Astrocyte of the spinal cord (primary cell): ENCODE measurements at regions not wholly inside any gene's neighbourhood (a gene's known extent, or its start where the extent isn't known, plus 50 kb on each side); places are given as distances from the start of the nearest gene placed in this dataset.
A peak's percentile ranks its signal among the peaks of the same experiment; 100 is the strongest.

Source experiments
- DNase-seq: peaks from one replicate; pipeline ENCODE4 v3.0.0; 2011; ENCODE audit warnings: low read depth, low spot score
- H3K4me3 ChIP-seq: 2 replicates; pipeline ENCODE4 v1.5.1; 2011; ENCODE audit warnings: low read depth, mild to moderate bottlenecking, low read length, moderate library complexity
- in situ Hi-C: cut with HindIII; loops from 2 replicates; pipeline ENCODE4 v1.10.0; 2017; ENCODE audit warnings: low sequenced_read_pairs
- TF ChIP-seq, protein P1 (sequence below): IDR thresholded peaks from 2 replicates; pipeline ENCODE4 v1.5.1; 2012; ENCODE audit warnings: low read depth, mild to moderate bottlenecking, low read length, inconsistent platforms

DNA sequence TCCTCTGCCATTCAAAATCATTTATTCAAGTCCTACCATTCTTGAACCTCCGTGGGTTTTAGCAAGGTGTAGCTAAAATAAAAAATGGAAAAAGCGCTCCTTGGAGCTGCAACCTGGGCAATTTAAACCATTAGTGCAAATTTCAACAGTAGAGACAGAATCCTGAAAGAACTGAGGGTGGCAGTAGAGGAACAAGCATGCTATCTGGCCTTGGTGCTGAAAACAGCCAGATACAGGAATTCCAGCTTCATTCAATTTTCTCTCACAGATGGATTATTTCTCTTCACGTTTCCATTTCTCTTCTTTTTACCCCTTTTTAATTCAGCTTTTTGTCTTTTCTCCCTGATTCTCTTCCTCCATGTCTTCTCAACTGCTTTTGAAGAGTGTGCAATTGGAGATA, 77.7 kb downstream of the OTUD1 start:
- TF ChIP-seq, protein P1, sequence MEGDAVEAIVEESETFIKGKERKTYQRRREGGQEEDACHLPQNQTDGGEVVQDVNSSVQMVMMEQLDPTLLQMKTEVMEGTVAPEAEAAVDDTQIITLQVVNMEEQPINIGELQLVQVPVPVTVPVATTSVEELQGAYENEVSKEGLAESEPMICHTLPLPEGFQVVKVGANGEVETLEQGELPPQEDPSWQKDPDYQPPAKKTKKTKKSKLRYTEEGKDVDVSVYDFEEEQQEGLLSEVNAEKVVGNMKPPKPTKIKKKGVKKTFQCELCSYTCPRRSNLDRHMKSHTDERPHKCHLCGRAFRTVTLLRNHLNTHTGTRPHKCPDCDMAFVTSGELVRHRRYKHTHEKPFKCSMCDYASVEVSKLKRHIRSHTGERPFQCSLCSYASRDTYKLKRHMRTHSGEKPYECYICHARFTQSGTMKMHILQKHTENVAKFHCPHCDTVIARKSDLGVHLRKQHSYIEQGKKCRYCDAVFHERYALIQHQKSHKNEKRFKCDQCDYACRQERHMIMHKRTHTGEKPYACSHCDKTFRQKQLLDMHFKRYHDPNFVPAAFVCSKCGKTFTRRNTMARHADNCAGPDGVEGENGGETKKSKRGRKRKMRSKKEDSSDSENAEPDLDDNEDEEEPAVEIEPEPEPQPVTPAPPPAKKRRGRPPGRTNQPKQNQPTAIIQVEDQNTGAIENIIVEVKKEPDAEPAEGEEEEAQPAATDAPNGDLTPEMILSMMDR = peak; percentile 53
- in situ Hi-C loops = no loop called here
- no peak overlapping the region for H3K4me3 ChIP-seq
- DNase-seq = peak; percentile 1

DNA sequence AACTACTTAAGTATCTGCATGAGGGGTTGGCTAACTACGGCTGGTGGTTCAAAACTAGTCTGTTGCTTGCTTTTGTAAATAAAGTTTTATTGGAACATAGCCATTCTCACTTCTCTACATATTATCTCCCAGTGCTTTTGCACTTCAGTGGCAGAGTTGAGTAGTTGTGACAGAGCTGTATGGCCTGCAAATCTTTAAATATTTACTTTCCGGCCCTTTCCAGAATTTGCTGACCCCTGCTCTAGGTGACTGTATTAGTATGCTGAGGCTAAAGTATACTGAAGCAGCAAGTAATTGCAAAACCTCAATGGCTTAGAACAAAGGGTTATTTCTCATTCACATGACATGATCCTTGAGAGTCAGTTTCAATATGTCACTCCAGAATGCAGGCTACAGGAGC, 78.3 kb downstream of the OTUD1 start:
- in situ Hi-C loops = no loop called here
- TF ChIP-seq, protein P1 = no peak
- H3K4me3 ChIP-seq = no peak overlapping the region

DNA sequence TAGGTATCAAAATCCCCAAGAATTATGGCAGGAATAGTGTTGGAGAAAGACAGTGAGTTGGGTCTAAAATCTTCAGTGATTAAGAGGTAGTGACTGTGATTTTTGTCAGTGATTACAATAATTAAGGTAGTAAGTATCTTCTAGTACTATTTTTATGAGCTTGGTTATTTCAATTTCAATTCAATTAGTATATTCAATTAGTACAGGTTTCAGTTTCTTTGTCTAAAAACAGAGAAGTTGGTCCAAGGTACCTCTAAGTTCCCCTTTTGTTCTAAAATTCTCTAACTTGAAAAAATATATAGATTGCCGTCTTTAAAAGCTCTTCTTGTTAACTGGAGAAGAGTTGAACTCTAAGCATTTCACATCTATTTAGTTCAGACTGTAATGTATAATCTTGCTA, 82.9 kb downstream of the OTUD1 start:
- DNase-seq = no peak
- TF ChIP-seq, protein P1 = no peak
- in situ Hi-C loops = no loop called here
- no peak overlapping the region for H3K4me3 ChIP-seq

More for the DNA sequence above, 78.3 kb downstream of the OTUD1 start:
- DNase-seq = no peak

DNA sequence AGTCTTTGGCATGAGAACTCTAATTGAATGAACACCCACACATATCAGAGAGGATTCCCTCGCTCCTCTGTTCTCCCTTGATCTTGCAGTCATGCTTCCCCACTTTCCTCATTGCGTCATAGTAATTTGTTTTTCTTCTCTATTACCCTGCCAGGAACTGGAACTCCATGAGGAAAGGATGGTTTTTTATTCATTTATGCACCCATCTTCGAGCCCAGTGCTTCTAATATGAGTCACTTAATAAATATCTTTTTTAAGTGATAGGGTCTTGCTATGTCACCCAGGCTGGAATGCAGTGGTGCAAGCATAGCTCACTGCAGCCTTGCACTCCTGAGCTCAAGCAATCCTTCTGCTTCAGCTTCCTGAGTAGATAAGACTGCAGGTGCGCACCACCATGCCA, 83.5 kb downstream of the OTUD1 start:
- TF ChIP-seq, protein P1 = no peak
- in situ Hi-C loops = no loop called here

DNA sequence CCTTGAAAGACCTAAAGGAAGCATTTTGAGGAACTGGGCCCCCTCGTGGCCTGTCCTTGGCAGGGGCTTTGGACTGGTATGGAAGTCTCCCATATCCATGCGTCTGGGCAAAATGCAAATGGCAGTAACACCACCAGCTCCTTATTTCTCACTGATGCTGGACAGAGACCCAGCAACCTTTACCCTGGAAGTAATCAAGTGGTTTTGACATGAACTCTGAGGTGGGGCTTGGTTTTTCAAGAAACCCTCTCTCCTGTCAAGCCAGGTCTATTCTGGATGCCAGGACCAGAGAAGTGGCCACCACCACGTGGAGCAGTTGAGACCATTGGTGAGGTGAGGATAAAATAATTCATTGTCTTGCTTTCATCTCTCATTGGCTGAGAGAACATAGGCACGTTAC, 84.4 kb downstream of the OTUD1 start:
- DNase-seq = no peak
- TF ChIP-seq, protein P1 = no peak
- in situ Hi-C loops = no loop called here
- no peak overlapping the region for H3K4me3 ChIP-seq

More for the DNA sequence above, 83.5 kb downstream of the OTUD1 start:
- DNase-seq = no peak
- no peak overlapping the region for H3K4me3 ChIP-seq

DNA sequence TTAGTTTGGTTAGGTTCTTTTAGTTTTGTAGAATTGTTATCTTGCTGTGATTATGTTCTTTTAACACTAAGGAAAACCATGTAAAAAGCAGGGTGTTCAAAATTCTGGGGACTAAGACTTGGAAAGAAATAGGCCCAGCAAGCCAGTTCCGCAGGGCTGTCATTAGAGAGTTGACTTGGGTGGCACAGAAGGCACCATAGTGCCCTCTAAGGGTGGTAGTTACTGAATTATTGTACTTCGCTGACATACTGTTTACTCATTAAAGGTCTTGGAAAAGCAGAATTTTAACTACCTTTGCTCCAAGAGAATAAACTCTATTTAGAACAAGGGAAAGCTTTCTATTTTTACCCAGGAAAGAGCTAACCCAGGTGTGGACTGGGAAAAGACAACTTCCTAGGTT, 86.5 kb downstream of the OTUD1 start:
- TF ChIP-seq, protein P1 = no peak
- in situ Hi-C loops = no loop called here
- H3K4me3 ChIP-seq = no peak overlapping the region
- peak; percentile 3 for DNase-seq

DNA sequence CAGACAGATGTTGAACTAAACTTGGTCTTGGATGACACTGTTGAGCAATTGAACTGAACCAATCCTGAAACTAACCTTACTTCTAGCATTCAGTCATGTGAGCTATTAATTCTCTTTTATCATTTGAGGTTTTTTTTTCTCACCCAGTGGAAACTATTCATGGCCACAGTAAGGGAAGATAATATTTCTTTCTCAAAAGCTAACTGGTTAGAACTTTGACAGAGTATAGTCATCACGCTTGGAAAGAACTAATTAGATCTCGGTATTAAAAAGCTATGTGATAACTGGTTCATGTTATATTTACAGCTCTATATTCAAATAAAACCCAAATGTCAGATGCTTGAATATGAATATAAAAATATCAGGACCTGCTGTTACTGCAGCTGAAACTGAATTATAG, 89.5 kb downstream of the OTUD1 start:
- TF ChIP-seq, protein P1 = no peak
- in situ Hi-C loops = no loop called here
- DNase-seq = no peak
- H3K4me3 ChIP-seq = no peak overlapping the region
